Omental fat pad (tissue), 3 donors: ENCODE measurements at regions not wholly inside any gene's neighbourhood (a gene's known extent, or its start where the extent isn't known, plus 50 kb on each side); places are given as distances from the start of the nearest gene placed in this dataset.

ENCODE experiments used
- ATAC-seq: fragments of 150-250 bp; one replicate; pipeline ENCODE4 v1.9.1; 2016; ENCODE audit warnings: mild to moderate bottlenecking, moderate library complexity; ENCODE audit not compliant: low FRiP score
- DNase-seq: peaks from one replicate; pipeline ENCODE4 v3.0.0-alpha.2; 2019; ENCODE audit warnings: low spot score
- CTCF ChIP-seq, 3 donors: fragments of 450-650 bp; IDR thresholded peaks; one replicate each; pipeline ENCODE4 v1.5.1; 2016 to 2017; ENCODE audit warnings: antibody characterized with exemption in 3 of 3, mild to moderate bottlenecking in 3 of 3, moderate library complexity in 2 of 3

- DNase-seq (no peak), ATAC-seq (no peak)
- no peak for TF ChIP-seq CTCF (IDR thresholded peaks at IDR 0.05)
These were observed 1082.5 kb upstream of the GYPC start for GRCh38 chr2:125573432-125573831.

DNA sequence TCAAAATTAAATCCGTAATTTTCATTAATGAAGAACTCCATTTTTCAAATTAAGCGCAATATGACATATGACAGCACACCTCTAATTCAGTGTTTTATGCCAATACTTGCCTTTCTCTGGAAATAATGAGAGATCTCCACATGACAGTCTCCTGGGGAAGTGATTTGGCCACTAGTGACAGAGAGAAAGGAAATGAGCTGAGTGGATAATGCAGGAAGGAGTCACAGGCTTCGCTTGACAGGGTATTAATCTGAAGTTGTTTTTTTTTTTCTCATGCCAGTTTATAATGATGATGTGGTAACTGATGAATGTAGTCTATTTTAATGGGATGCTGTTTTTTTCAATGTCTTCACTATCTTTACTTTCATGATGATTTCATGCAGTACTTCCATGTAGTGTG, 1079.4 kb upstream of the GYPC start:
- DNase-seq (no peak), ATAC-seq (no peak)
- no peak for TF ChIP-seq CTCF (IDR thresholded peaks at IDR 0.05)

GRCh38 chr2:125581557-125581956, 1074.4 kb upstream of the GYPC start:
- DNase-seq (no peak), ATAC-seq (no peak)
- no peak for TF ChIP-seq CTCF (IDR thresholded peaks at IDR 0.05)

DNA sequence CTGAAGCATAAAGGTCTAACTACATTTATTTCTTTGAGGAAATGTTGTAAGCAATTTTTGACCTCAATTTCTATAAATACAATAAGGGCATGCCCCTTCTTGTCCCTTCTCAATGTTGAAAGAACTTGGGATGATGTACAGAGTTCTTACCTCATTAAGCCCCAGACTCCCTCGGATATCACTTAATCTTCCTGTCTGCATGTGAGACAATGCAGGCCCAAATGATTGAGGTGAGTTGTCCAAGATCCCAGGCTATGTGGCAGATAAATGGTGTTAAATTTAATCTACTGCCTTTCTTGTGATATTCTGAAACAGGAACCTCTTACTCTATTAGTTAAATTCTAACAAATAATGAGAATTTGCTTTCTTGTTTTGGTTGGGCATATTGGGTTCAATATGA, 1073.4 kb upstream of the GYPC start:
- DNase-seq (no peak), ATAC-seq (no peak)
- no peak for TF ChIP-seq CTCF (IDR thresholded peaks at IDR 0.05)

- no peak for TF ChIP-seq CTCF (IDR thresholded peaks at IDR 0.05)
- ATAC-seq, result no peak
These were observed 1071.2 kb upstream of the GYPC start for GRCh38 chr2:125584732-125585131.

GRCh38 chr2:125588780-125589179, 1067.2 kb upstream of the GYPC start:
- ATAC-seq, result no peak
- no peak for TF ChIP-seq CTCF (IDR thresholded peaks at IDR 0.05)
- no peak for DNase-seq

More at GRCh38 chr2:125584732-125585131, 1071.2 kb upstream of the GYPC start:
- no peak for DNase-seq

- no peak for ATAC-seq
- no peak for TF ChIP-seq CTCF (IDR thresholded peaks at IDR 0.05)
- DNase-seq, result no peak
These were observed 1064.0 kb upstream of the GYPC start for GRCh38 chr2:125591954-125592353.
